ENCODE measurements at regions not wholly inside any gene's neighbourhood (a gene's known extent, or its start where the extent isn't known, plus 50 kb on each side); places are given as distances from the start of the nearest gene placed in this dataset.

DNA sequence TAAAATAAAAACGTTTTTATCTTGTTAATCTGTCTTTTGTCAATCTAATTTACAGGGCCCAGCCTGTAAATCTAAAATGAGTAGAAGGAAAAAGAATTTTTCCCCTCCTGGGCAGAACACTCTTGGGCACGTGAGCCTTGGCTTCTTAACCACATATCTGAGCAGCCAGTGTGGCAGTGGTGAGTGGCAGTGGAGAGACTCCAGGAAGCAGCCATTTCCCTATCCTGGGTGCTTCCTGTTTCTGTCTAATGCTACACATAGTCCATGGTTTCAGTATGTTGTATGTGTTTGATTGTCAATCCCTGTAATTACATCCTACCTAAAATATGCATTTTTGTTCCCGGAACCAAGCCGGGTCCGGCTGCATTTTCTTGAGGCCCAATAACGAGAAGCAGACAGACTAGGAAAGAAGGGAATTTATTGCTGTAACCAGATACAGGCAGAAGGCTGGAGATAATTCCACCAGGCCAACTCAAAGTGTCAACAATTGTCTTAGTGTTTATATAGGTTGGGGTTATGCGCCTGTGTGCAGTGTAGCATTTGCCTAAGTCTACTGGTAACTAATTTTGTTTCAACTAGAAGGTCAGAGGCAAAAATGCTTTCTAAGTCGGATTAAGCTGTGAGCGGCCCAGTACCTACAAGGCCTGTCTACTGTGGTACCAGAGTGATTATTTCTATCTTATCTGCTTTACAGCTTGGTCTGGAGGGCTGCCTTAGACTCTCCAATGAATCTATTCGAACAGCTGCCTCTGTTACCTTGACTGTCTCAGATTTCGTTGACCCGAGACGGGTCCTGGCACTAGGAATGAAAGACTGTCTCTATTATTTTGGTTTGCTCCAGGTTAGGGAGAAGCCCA lies 82.4 kb upstream of the RESF1 start:
- no peak overlapping the region for H3K4me3 ChIP-seq (ENCODE audit: low read length)
- no peaks in the 10 kb centered on the region for H3K9me3 ChIP-seq (ENCODE audit: low read depth, low read length)
- H3K27me3 ChIP-seq (ENCODE audit: insufficient read depth, low read length): no peaks in the 10 kb centered on the region
- H3K4me1 ChIP-seq (ENCODE audit: insufficient read depth, low read length): peaks cover 37% of the 10 kb centered on the region

GRCh38 chr12:31875609-31875964 lies 83.6 kb upstream of the RESF1 start:
- no peak overlapping the region for H3K4me3 ChIP-seq (ENCODE audit: low read length)
- H3K27me3 ChIP-seq (ENCODE audit: insufficient read depth, low read length): no peaks in the 10 kb centered on the region
- no peaks in the 10 kb centered on the region for H3K9me3 ChIP-seq (ENCODE audit: low read depth, low read length)
- peaks cover 37% of the 10 kb centered on the region for H3K4me1 ChIP-seq (ENCODE audit: insufficient read depth, low read length)

DNA sequence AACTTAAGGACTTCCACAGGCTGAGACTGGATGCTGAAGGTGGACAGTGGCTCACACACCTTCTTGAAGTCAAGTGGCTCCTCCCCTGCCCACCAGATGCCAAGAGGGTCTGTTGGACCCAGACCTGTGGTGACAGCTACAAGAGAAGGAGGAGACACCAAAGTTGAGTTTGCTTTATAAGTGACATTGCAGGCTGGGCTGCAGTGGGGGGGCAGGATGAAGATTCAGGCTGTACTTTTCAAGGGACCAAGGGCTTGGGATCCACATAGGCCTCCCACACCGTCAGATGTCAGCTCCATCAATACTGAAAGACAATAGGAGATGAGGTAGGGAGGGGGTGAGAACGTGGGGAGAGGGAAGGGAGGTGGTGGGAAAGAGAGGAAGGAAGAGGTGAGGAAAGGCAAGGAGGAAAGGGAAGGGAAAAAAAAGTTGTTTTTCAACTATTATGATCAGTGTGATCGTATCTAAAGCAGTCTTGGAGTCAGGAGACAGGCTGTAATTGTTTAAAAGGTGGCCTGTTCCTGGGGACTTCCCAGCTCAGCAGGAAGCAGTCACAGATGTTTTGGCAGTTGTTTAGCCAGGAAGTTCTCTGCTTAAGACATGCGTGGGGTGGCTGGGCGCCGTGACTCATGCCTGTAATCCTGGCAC lies 84.1 kb upstream of the RESF1 start:
- no peaks in the 10 kb centered on the region for H3K27me3 ChIP-seq (ENCODE audit: insufficient read depth, low read length)
- H3K4me3 ChIP-seq (ENCODE audit: low read length): no peak overlapping the region
- H3K4me1 ChIP-seq (ENCODE audit: insufficient read depth, low read length): peaks cover 37% of the 10 kb centered on the region
- no peaks in the 10 kb centered on the region for H3K9me3 ChIP-seq (ENCODE audit: low read depth, low read length)

DNA sequence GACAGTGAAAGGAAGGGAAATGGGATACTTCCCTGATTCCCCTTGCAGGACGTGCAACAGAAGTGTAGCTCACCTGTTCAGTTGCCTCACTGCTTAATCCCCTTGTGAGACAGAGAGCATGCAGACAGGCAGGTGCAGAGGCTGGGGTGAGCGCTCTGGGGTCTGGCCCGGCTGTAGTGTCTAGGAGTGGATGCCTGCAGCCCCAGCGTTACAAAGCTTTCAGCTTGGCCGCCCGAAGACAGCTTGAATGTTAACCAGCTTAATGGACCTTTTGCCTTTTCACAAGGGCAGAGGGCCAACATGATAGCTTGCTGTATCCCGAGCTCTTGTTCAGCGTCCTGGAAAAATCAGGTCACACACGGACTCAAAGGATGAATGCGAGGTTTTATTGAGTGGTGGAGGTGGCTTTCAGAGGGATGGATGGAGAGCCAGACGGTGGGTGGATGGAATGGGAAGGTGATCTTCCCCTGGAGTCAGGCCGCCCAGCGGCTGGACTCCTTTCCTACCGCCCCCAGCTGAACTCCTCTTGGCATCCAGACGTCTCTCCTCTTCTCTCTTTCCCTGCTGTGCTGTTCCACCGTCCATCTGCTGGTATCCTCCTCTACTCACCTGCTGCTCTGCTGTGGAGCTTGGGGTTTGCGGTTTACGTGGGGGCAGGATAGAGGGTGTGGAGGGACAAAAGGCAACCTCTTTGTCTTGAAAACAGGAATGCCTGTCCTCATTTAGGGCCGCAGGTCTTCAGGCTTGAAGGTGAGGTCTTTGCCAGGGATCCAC lies 86.2 kb upstream of the RESF1 start:
- Histone ChIP-seq H3K9me3 (ENCODE audit: low read depth, low read length) (no peaks in the 10 kb centered on the region), H3K4me3 (ENCODE audit: low read length) (no peak overlapping the region), H3K27me3 (ENCODE audit: insufficient read depth, low read length) (no peaks in the 10 kb centered on the region), H3K4me1 (ENCODE audit: insufficient read depth, low read length) (peaks cover 34% of the 10 kb centered on the region)

DNA sequence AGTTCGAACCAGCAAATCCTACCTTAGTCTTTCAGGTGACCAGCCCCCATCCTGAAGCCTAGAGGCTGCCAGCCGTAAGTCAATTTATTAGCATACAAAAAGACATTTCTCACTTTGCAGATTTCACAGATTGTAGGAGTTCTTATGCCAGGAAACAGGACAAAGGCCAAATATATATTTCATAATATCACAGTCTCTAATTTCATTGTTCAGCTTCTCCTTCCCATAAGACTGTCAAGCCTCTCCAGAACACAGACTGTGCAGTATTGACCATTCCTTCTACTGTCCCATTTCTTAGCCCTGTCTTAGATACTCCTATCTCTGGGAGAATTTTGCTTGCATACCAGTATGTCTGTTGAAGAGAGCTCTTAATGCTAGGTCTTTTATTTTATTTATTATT lies 89.2 kb upstream of the RESF1 start:
- H3K9me3 ChIP-seq (ENCODE audit: low read depth, low read length): no peaks in the 10 kb centered on the region
- H3K4me3 ChIP-seq (ENCODE audit: low read length): no peak overlapping the region
- H3K4me1 ChIP-seq (ENCODE audit: insufficient read depth, low read length): peaks cover 20% of the 10 kb centered on the region
- no peaks in the 10 kb centered on the region for H3K27me3 ChIP-seq (ENCODE audit: insufficient read depth, low read length)

DNA sequence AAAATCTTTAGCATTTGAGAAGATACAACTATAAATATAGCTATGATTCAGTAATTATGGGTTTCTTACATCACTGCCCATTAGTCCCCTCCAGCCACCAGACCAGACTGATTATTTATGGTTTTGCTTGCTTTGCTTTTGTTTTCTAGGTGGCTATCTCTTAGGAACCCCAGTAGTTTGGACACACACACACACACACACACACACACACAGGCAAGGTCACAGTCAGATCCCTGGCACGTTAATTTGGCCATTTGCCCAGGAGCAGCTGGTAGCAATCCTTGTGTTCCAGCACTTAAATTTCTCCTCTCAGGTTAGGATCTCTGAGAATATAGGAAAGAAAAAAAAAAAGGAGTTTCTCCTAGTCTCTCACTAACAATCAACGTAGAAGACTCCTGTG lies 90.2 kb upstream of the RESF1 start:
- Histone ChIP-seq H3K4me1 (ENCODE audit: insufficient read depth, low read length) (peaks cover 13% of the 10 kb centered on the region), H3K9me3 (ENCODE audit: low read depth, low read length) (no peaks in the 10 kb centered on the region), H3K4me3 (ENCODE audit: low read length) (no peak overlapping the region), H3K27me3 (ENCODE audit: insufficient read depth, low read length) (no peaks in the 10 kb centered on the region)

- no peak overlapping the region for H3K4me3 ChIP-seq (ENCODE audit: low read length)
- peaks cover 13% of the 10 kb centered on the region for H3K4me1 ChIP-seq (ENCODE audit: insufficient read depth, low read length)
- H3K27me3 ChIP-seq (ENCODE audit: insufficient read depth, low read length): no peaks in the 10 kb centered on the region
- no peaks in the 10 kb centered on the region for H3K9me3 ChIP-seq (ENCODE audit: low read depth, low read length)
Observed at GRCh38 chr12:31867292-31867691, 91.9 kb upstream of the RESF1 start.

GRCh38 chr12:31866523-31866922 lies 92.7 kb upstream of the RESF1 start:
- Histone ChIP-seq H3K27me3 (ENCODE audit: insufficient read depth, low read length) (no peaks in the 10 kb centered on the region), H3K9me3 (ENCODE audit: low read depth, low read length) (no peaks in the 10 kb centered on the region), H3K4me3 (ENCODE audit: low read length) (no peak overlapping the region), H3K4me1 (ENCODE audit: insufficient read depth, low read length) (peaks cover 13% of the 10 kb centered on the region)

- H3K27me3 ChIP-seq (ENCODE audit: insufficient read depth, low read length): no peaks in the 10 kb centered on the region
- no peaks in the 10 kb centered on the region for H3K9me3 ChIP-seq (ENCODE audit: low read depth, low read length)
- H3K4me1 ChIP-seq (ENCODE audit: insufficient read depth, low read length): peaks cover 13% of the 10 kb centered on the region
- H3K4me3 ChIP-seq (ENCODE audit: low read length): no peak overlapping the region
Observed at GRCh38 chr12:31865023-31865422, 94.2 kb upstream of the RESF1 start.

DNA sequence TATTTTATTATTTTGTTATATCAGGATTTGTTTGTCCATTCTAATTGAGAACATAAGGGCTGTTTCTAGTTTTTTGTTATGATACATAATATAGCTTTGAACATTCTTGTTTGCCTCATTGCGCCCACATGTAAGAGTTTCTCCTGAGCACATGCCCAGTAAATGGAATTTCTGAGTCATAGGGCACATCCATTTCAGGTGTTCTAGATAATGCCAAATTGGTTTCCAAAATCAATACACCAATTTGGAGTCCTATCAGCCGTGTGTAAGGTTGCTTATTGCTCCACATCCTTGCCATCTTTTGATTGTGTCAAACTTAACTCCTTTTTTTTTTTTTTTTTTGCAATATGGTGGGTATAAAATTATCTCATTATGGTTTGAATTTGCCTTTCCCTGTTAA lies 97.9 kb upstream of the RESF1 start:
- H3K27me3 ChIP-seq (ENCODE audit: insufficient read depth, low read length): no peaks in the 10 kb centered on the region
- H3K9me3 ChIP-seq (ENCODE audit: low read depth, low read length): no peaks in the 10 kb centered on the region
- H3K4me1 ChIP-seq (ENCODE audit: insufficient read depth, low read length): peaks cover 4% of the 10 kb centered on the region
- H3K4me3 ChIP-seq (ENCODE audit: low read length): no peak overlapping the region

GRCh38 chr12:31860401-31860800 lies 98.8 kb upstream of the RESF1 start:
- H3K4me3 ChIP-seq (ENCODE audit: low read length): no peak overlapping the region
- H3K4me1 ChIP-seq (ENCODE audit: insufficient read depth, low read length): peaks cover 7% of the 10 kb centered on the region
- H3K9me3 ChIP-seq (ENCODE audit: low read depth, low read length): no peaks in the 10 kb centered on the region
- no peaks in the 10 kb centered on the region for H3K27me3 ChIP-seq (ENCODE audit: insufficient read depth, low read length)

GRCh38 chr12:31859232-31859977 lies 99.8 kb upstream of the RESF1 start:
- Histone ChIP-seq H3K27me3 (ENCODE audit: insufficient read depth, low read length) (no peaks in the 10 kb centered on the region), H3K4me3 (ENCODE audit: low read length) (no peak overlapping the region), H3K4me1 (ENCODE audit: insufficient read depth, low read length) (peaks cover 16% of the 10 kb centered on the region), H3K9me3 (ENCODE audit: low read depth, low read length) (no peaks in the 10 kb centered on the region)

DNA sequence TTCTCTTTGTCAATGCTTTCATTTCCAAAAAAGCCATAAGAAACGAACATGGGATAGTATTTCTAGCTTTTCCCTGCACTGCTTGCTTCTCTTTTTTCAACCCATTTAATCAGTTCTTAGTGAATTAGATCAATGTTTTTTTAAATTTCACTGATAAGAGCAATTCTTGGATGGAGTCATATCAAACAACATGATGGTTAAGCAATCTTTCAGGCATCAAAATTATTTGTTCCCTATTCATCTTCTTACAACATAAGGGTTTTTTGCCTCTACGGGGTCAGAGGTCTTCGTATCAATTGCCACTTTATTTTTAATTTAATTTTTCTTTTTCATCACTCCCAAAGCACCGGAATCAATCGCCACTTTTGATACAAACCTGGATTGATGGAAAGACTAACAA lies 103.8 kb upstream of the RESF1 start:
- H3K4me1 ChIP-seq (ENCODE audit: insufficient read depth, low read length): peaks cover 31% of the 10 kb centered on the region
- H3K4me3 ChIP-seq (ENCODE audit: low read length): no peak overlapping the region
- H3K9me3 ChIP-seq (ENCODE audit: low read depth, low read length): peaks cover 8% of the 10 kb centered on the region
- no peaks in the 10 kb centered on the region for H3K27me3 ChIP-seq (ENCODE audit: insufficient read depth, low read length)

- H3K9me3 ChIP-seq (ENCODE audit: low read depth, low read length): peaks cover 19% of the 10 kb centered on the region
- no peak overlapping the region for H3K4me3 ChIP-seq (ENCODE audit: low read length)
- H3K27me3 ChIP-seq (ENCODE audit: insufficient read depth, low read length): no peaks in the 10 kb centered on the region
- H3K4me1 ChIP-seq (ENCODE audit: insufficient read depth, low read length): peaks cover 27% of the 10 kb centered on the region
Observed at GRCh38 chr12:31853977-31854376, 105.2 kb upstream of the RESF1 start.

GRCh38 chr12:31853520-31853919 lies 105.7 kb upstream of the RESF1 start:
- peaks cover 24% of the 10 kb centered on the region for H3K9me3 ChIP-seq (ENCODE audit: low read depth, low read length)
- H3K4me3 ChIP-seq (ENCODE audit: low read length): no peak overlapping the region
- H3K27me3 ChIP-seq (ENCODE audit: insufficient read depth, low read length): no peaks in the 10 kb centered on the region
- H3K4me1 ChIP-seq (ENCODE audit: insufficient read depth, low read length): peaks cover 27% of the 10 kb centered on the region
